HG02870 (cell line): ENCODE measurements at regions not wholly inside any gene's neighbourhood (a gene's known extent, or its start where the extent isn't known, plus 50 kb on each side); places are given as distances from the start of the nearest gene placed in this dataset.

Experiments
- ATAC-seq: cut with Tn5 transposase; IDR thresholded peaks from one replicate; pipeline ENCODE4 v1.9.1; 2021; ENCODE audit warnings: mild to moderate bottlenecking, moderate library complexity; ENCODE audit not compliant: unreplicated experiment

GRCh38 chr2:107285621-107286299 is 399.8 kb upstream of the ST6GAL2 start:
- no peak for ATAC-seq

GRCh38 chr2:107290041-107290440 is 404.1 kb upstream of the ST6GAL2 start:
- ATAC-seq, result no peak

- no peak for ATAC-seq
Observed at GRCh38 chr2:107303964-107304363, 418.0 kb upstream of the ST6GAL2 start.

GRCh38 chr2:107305966-107306365 is 420.0 kb upstream of the ST6GAL2 start:
- no peak for ATAC-seq

GRCh38 chr2:107306881-107307280 is 420.9 kb upstream of the ST6GAL2 start:
- no peak for ATAC-seq

GRCh38 chr2:107308835-107309234 is 422.9 kb upstream of the ST6GAL2 start:
- no peak for ATAC-seq

GRCh38 chr2:107312240-107312639 is 426.3 kb upstream of the ST6GAL2 start:
- ATAC-seq, result no peak

GRCh38 chr2:107313316-107313715 is 427.3 kb upstream of the ST6GAL2 start:
- ATAC-seq, result no peak

- ATAC-seq, result no peak
Observed at GRCh38 chr2:107320881-107321280, 434.9 kb upstream of the ST6GAL2 start.

GRCh38 chr2:107322416-107322815 is 436.4 kb upstream of the ST6GAL2 start:
- ATAC-seq, result no peak

GRCh38 chr2:107323946-107324565 is 438.1 kb upstream of the ST6GAL2 start:
- ATAC-seq, result no peak

- no peak for ATAC-seq
Observed at GRCh38 chr2:107325981-107326786, 440.2 kb upstream of the ST6GAL2 start.

GRCh38 chr2:107334306-107334705 is 448.3 kb upstream of the ST6GAL2 start:
- ATAC-seq, result no peak

GRCh38 chr2:107336526-107336925 is 450.6 kb upstream of the ST6GAL2 start:
- no peak for ATAC-seq

- ATAC-seq, result no peak
Observed at GRCh38 chr2:107337209-107337898, 451.4 kb upstream of the ST6GAL2 start.

- ATAC-seq, result no peak
Observed at GRCh38 chr2:107338059-107338458, 452.1 kb upstream of the ST6GAL2 start.

GRCh38 chr2:107338571-107338970 is 452.6 kb upstream of the ST6GAL2 start:
- ATAC-seq, result no peak

- no peak for ATAC-seq
Observed at GRCh38 chr2:107340955-107341354, 455.0 kb upstream of the ST6GAL2 start.

GRCh38 chr2:107349329-107349728 is 463.4 kb upstream of the ST6GAL2 start:
- ATAC-seq, result no peak

- no peak for ATAC-seq
Observed at GRCh38 chr2:107354175-107354574, 468.2 kb upstream of the ST6GAL2 start.

GRCh38 chr2:107358362-107358761 is 468.3 kb upstream of the RGPD4 start:
- no peak for ATAC-seq
